Breast epithelium (tissue), 3 donors: ENCODE measurements at regions not wholly inside any gene's neighbourhood (a gene's known extent, or its start where the extent isn't known, plus 50 kb on each side); places are given as distances from the start of the nearest gene placed in this dataset.

Experiments
- CTCF ChIP-seq, 3 donors: fragments of 450-650 bp; IDR thresholded peaks; one replicate each; pipeline ENCODE4 v1.5.1; 2016 to 2017; ENCODE audit warnings: antibody characterized with exemption in 3 of 3, mild to moderate bottlenecking in 3 of 3, moderate library complexity in 3 of 3
- POLR2A ChIP-seq: fragments of 450-650 bp; IDR thresholded peaks from one replicate; pipeline ENCODE4 v1.6.1; 2016; ENCODE audit warnings: antibody characterized with exemption, mild to moderate bottlenecking, moderate library complexity
- POLR2AphosphoS5 ChIP-seq, 3 donors: sonication (generic); formaldehyde crosslinking; IDR thresholded peaks; one replicate each; pipeline ENCODE4 v1.6.1; 2017; ENCODE audit warnings: antibody characterized with exemption in 3 of 3

GRCh38 chr12:67410667-67411067 is 141.5 kb downstream of the CAND1 start:
- no peak for TF ChIP-seq CTCF (IDR thresholded peaks at IDR 0.05)
- TF ChIP-seq POLR2A = no peak
- no peak for TF ChIP-seq POLR2AphosphoS5 (IDR thresholded peaks at IDR 0.05)
